Osteocyte (in vitro differentiated cells): ENCODE measurements at regions not wholly inside any gene's neighbourhood (a gene's known extent, or its start where the extent isn't known, plus 50 kb on each side); places are given as distances from the start of the nearest gene placed in this dataset.

Source experiments
- DNase-seq: peaks from one replicate; pipeline ENCODE4 v3.0.0; 2021; ENCODE audit warnings: mixed read lengths; ENCODE audit not compliant: unreplicated experiment; ENCODE audit errors: extremely low spot score
- H3K27ac Mint-ChIP-seq: one replicate; pipeline ENCODE4 v1.8.0; 2021; ENCODE audit warnings: mild to moderate bottlenecking, mixed read lengths; ENCODE audit not compliant: unreplicated experiment
- H3K27me3 Mint-ChIP-seq: one replicate; pipeline ENCODE4 v1.8.0; 2021; ENCODE audit warnings: mixed read lengths; ENCODE audit not compliant: unreplicated experiment
- H3K36me3 Mint-ChIP-seq: one replicate; pipeline ENCODE4 v1.8.0; 2021; ENCODE audit warnings: mixed read lengths; ENCODE audit not compliant: unreplicated experiment
- H3K4me1 Mint-ChIP-seq: one replicate; pipeline ENCODE4 v1.8.0; 2021; ENCODE audit warnings: mixed read lengths; ENCODE audit not compliant: unreplicated experiment
- H3K4me3 Mint-ChIP-seq: one replicate; pipeline ENCODE4 v1.8.0; 2021; ENCODE audit warnings: mild to moderate bottlenecking, moderate library complexity, mixed read lengths; ENCODE audit not compliant: unreplicated experiment
- H3K9me3 Mint-ChIP-seq: one replicate; pipeline ENCODE4 v1.8.0; 2021; ENCODE audit warnings: mixed read lengths; ENCODE audit not compliant: unreplicated experiment
- TF ChIP-seq, protein P1 (sequence below): fragments of 200-600 bp; sonication (generic); IDR thresholded peaks from 2 replicates; pipeline ENCODE4 v1.5.0; 2021; ENCODE audit warnings: antibody characterized with exemption, mild to moderate bottlenecking, moderate library complexity

GRCh38 chr12:30874455-30875321 lies 51.9 kb upstream of the TSPAN11 start:
- TF ChIP-seq, protein P1, sequence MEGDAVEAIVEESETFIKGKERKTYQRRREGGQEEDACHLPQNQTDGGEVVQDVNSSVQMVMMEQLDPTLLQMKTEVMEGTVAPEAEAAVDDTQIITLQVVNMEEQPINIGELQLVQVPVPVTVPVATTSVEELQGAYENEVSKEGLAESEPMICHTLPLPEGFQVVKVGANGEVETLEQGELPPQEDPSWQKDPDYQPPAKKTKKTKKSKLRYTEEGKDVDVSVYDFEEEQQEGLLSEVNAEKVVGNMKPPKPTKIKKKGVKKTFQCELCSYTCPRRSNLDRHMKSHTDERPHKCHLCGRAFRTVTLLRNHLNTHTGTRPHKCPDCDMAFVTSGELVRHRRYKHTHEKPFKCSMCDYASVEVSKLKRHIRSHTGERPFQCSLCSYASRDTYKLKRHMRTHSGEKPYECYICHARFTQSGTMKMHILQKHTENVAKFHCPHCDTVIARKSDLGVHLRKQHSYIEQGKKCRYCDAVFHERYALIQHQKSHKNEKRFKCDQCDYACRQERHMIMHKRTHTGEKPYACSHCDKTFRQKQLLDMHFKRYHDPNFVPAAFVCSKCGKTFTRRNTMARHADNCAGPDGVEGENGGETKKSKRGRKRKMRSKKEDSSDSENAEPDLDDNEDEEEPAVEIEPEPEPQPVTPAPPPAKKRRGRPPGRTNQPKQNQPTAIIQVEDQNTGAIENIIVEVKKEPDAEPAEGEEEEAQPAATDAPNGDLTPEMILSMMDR: no peak
- no peaks in the 10 kb centered on the region for H3K9me3 Mint-ChIP-seq
- no peak overlapping the region for H3K27ac Mint-ChIP-seq
- H3K4me1 Mint-ChIP-seq: peaks cover 10% of the 10 kb centered on the region
- no peaks in the 10 kb centered on the region for H3K36me3 Mint-ChIP-seq
- no peak overlapping the region for H3K4me3 Mint-ChIP-seq
- peaks cover 50% of the 10 kb centered on the region for H3K27me3 Mint-ChIP-seq
- DNase-seq: no peak

DNA sequence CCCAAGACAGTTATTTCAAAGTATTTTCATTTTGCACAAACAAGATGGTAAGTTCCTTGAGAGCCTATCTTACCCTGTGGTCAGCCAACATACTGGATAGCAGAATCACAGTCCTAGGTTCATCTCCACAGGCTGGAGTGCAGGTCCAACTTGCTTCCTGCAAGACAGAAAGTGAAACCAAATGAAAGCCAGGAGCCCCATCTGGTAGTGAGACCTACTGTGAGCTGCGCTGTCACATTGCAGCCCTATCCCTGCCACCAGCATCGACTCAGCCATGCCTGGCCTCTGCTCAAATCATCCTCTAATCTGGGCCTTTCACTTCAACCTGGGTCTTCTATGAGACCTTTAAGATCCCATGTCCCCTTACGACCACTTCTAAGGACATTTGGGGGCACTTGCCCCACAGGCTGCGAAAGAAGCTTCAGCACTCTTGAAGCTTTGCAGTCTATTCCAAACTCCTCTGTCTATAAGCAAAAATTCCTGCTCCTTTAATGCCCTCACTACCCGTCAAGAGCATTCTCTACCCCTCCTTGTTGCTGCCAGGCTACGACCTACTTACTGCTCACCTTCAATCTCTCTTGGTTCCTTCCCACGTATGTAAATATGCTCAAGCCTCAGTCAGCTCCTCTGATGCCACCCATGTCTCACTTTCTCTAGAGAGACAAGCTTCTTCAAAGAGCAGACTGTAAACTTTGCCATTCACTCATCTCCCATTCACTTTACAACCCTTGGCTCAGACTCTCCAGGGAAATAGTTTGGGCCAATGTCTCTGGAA lies 55.9 kb upstream of the TSPAN11 start:
- peaks cover 23% of the 10 kb centered on the region for H3K9me3 Mint-ChIP-seq
- TF ChIP-seq, protein P1: no peak
- no peaks in the 10 kb centered on the region for H3K36me3 Mint-ChIP-seq
- no peak overlapping the region for H3K4me3 Mint-ChIP-seq
- peaks cover 3% of the 10 kb centered on the region for H3K4me1 Mint-ChIP-seq
- H3K27ac Mint-ChIP-seq: no peak overlapping the region
- H3K27me3 Mint-ChIP-seq: peaks cover 55% of the 10 kb centered on the region
- DNase-seq: no peak

- Mint-ChIP-seq H3K36me3 (no peaks in the 10 kb centered on the region), H3K27me3 (peaks cover 59% of the 10 kb centered on the region), H3K4me1 (peaks cover 19% of the 10 kb centered on the region), H3K4me3 (no peak overlapping the region), H3K9me3 (peaks cover 23% of the 10 kb centered on the region), H3K27ac (no peak overlapping the region)
- DNase-seq: no peak
- TF ChIP-seq, protein P1: no peak
Measured at GRCh38 chr12:30867415-30867814, 59.1 kb upstream of the TSPAN11 start.

GRCh38 chr12:30866256-30866655 lies 60.3 kb upstream of the TSPAN11 start:
- Mint-ChIP-seq H3K27me3 (peaks cover 54% of the 10 kb centered on the region), H3K36me3 (no peaks in the 10 kb centered on the region), H3K4me3 (no peak overlapping the region), H3K9me3 (peaks cover 23% of the 10 kb centered on the region), H3K27ac (no peak overlapping the region), H3K4me1 (peaks cover 25% of the 10 kb centered on the region)
- no peak for DNase-seq
- TF ChIP-seq, protein P1: no peak

GRCh38 chr12:30863839-30864238 lies 62.7 kb upstream of the TSPAN11 start:
- H3K4me1 Mint-ChIP-seq: peaks cover 34% of the 10 kb centered on the region
- no peak overlapping the region for H3K27ac Mint-ChIP-seq

More at GRCh38 chr12:30863839-30864238, 62.7 kb upstream of the TSPAN11 start:
- H3K36me3 Mint-ChIP-seq: no peaks in the 10 kb centered on the region
- no peak overlapping the region for H3K4me3 Mint-ChIP-seq
- TF ChIP-seq, protein P1: no peak
- H3K9me3 Mint-ChIP-seq: peaks cover 23% of the 10 kb centered on the region
- peaks cover 47% of the 10 kb centered on the region for H3K27me3 Mint-ChIP-seq
- no peak for DNase-seq
